SK-N-SH (cell line): ENCODE measurements at regions not wholly inside any gene's neighbourhood (a gene's known extent, or its start where the extent isn't known, plus 50 kb on each side); places are given as distances from the start of the nearest gene placed in this dataset.

ENCODE experiments used
- CTCF ChIA-PET: fragments of 300-600, 350-600 bp; formaldehyde crosslinking; extraction: SDS; loops from one replicate; lab custom pipeline; 2021; lab: Yijun Ruan, JAX
- POLR2A ChIA-PET: fragments of 350-600 bp; sonication (Branson Sonifier 250); formaldehyde crosslinking; extraction: SDS; loops from one replicate; lab custom pipeline; 2020; ENCODE audit warnings: antibody characterized with exemption, inconsistent platforms; lab: Yijun Ruan, JAX
- DNase-seq: peaks from one replicate; pipeline ENCODE4 v3.0.0; 2012
- H2AFZ ChIP-seq: fragments of 200-600 bp; sonication (generic); 2 replicates; pipeline ENCODE4 v1.8.1; 2016; ENCODE audit warnings: antibody characterized with exemption, mild to moderate bottlenecking, low read depth
- H3F3A ChIP-seq: fragments of 200-600 bp; sonication (generic); replicated peaks from 2 replicates; pipeline ENCODE3; 2016; ENCODE audit warnings: antibody characterized with exemption, mild to moderate bottlenecking; ENCODE audit not compliant: insufficient read depth
- H3K27ac ChIP-seq, 2 experiments: fragments of 200-500 bp in 1 of 2; fragments of 200-600 bp in 1 of 2; sonication (Bioruptor generic) in 1 of 2; sonication (generic), shearing (Covaris generic) in 1 of 2; 2 replicates each; pipeline versions ENCODE4 v1.5.1 to v1.6.1; 2014 to 2016; ENCODE audit warnings: low read depth in 2 of 2, inconsistent platforms in 1 of 2, low read length in 1 of 2, mild to moderate bottlenecking in 1 of 2, mixed read lengths in 1 of 2
- H3K27me3 ChIP-seq: fragments of 200-600 bp; sonication (generic), shearing (Covaris generic); 2 replicates; pipeline ENCODE4 v1.6.1; 2016; ENCODE audit warnings: mixed run types; ENCODE audit not compliant: insufficient read depth
- H3K36me3 ChIP-seq, 2 experiments: fragments of 200-500 bp in 1 of 2; fragments of 200-600 bp in 1 of 2; sonication (Bioruptor generic) in 1 of 2; sonication (generic) in 1 of 2; replicated peaks in 1 of 2; 2 replicates each; pipeline versions ENCODE3 to v1.5.1; 2014 to 2016; ENCODE audit warnings: low read length in 1 of 2, mild to moderate bottlenecking in 1 of 2; ENCODE audit not compliant: insufficient read depth in 2 of 2, control insufficient read depth in 1 of 2
- H3K4me1 ChIP-seq, 2 experiments: fragments of 200-500 bp in 1 of 2; fragments of 200-600 bp in 1 of 2; sonication (Bioruptor generic) in 1 of 2; sonication (generic), shearing (Covaris generic) in 1 of 2; 2 replicates each; pipeline versions ENCODE4 v1.5.1 to v1.6.1; 2014 to 2016; ENCODE audit warnings: low read depth in 1 of 2, low read length in 1 of 2, mixed run types in 1 of 2; ENCODE audit not compliant: insufficient read depth in 2 of 2, control insufficient read depth in 1 of 2
- H3K4me2 ChIP-seq: fragments of 200-600 bp; sonication (generic), shearing (Covaris generic); 2 replicates; pipeline ENCODE4 v1.6.1; 2017; ENCODE audit warnings: mixed run types
- H3K4me3 ChIP-seq, 2 experiments: fragments of 200-500 bp in 1 of 2; fragments of 200-600 bp in 1 of 2; sonication (Bioruptor generic) in 1 of 2; sonication (generic), shearing (Covaris generic) in 1 of 2; 2 replicates each; pipeline versions ENCODE4 v1.5.1 to v1.8.1; 2014 to 2016; ENCODE audit warnings: low read depth in 2 of 2, inconsistent platforms in 1 of 2, low read length in 1 of 2, mild to moderate bottlenecking in 1 of 2, mixed read lengths in 1 of 2, moderate library complexity in 1 of 2
- H3K79me2 ChIP-seq: fragments of 200-600 bp; sonication (generic); 2 replicates; pipeline ENCODE4 v1.8.1; 2017; ENCODE audit warnings: mild to moderate bottlenecking; ENCODE audit not compliant: insufficient read depth
- H3K9ac ChIP-seq: fragments of 200-600 bp; sonication (generic); 2 replicates; pipeline ENCODE4 v1.6.1; 2017; ENCODE audit warnings: mixed run types
- H3K9me2 ChIP-seq: fragments of 200-600 bp; sonication (generic); 2 replicates; pipeline ENCODE4 v1.6.1; 2017; ENCODE audit warnings: mixed run types
- H3K9me3 ChIP-seq: fragments of 200-600 bp; sonication (generic); 2 replicates; pipeline ENCODE4 v1.6.1; 2017; ENCODE audit warnings: mixed run types, mild to moderate bottlenecking, moderate library complexity
- H4K20me1 ChIP-seq: fragments of 200-600 bp; sonication (generic); 2 replicates; pipeline ENCODE4 v1.6.1; 2017; ENCODE audit warnings: mild to moderate bottlenecking, mixed run types; ENCODE audit not compliant: insufficient read depth
- EP300 ChIP-seq, 2 experiments: IDR thresholded peaks; 2 replicates each; pipeline versions ENCODE4 v1.4.0 to v1.6.1; 2012; ENCODE audit warnings: borderline replicate concordance in 1 of 2, low read depth in 1 of 2, low read length in 1 of 2
- FOSL2 ChIP-seq: IDR thresholded peaks from 2 replicates; pipeline ENCODE4 v1.4.0; 2012; ENCODE audit warnings: low read depth, mild to moderate bottlenecking, moderate library complexity, borderline replicate concordance
- FOXJ3 ChIP-seq: sonication (generic); formaldehyde crosslinking; IDR thresholded peaks from 2 replicates; pipeline ENCODE4 v1.5.1; 2020; ENCODE audit warnings: mild to moderate bottlenecking, missing genetic modification reagents
- RCOR1 ChIP-seq: fragments of 150-350 bp; IDR thresholded peaks from 2 replicates; pipeline ENCODE4 v1.6.1; 2017; ENCODE audit warnings: antibody characterized with exemption, low read length
- TAF1 ChIP-seq: IDR thresholded peaks from 2 replicates; pipeline ENCODE4 v1.6.1; 2012; ENCODE audit warnings: low read depth, mild to moderate bottlenecking, low read length, moderate library complexity, borderline replicate concordance
- WGBS: methylation state at CpG from one replicate; pipeline ENCODE4 v1.1.6; 2017; ENCODE audit warnings: low lambda C conversion rate; 5-methylcytosine and 5-hydroxymethylcytosine counted together
- TF ChIP-seq, protein P1 (sequence below): fragments of 150-350 bp; IDR thresholded peaks from 2 replicates; pipeline ENCODE4 v1.6.1; 2016; ENCODE audit warnings: mild to moderate bottlenecking, low read depth, low read length
- TF ChIP-seq, protein P2 (sequence below): IDR thresholded peaks from 2 replicates; pipeline ENCODE4 v1.4.0; 2012; ENCODE audit warnings: low read depth, borderline replicate concordance
- TF ChIP-seq, protein P3 (sequence below): IDR thresholded peaks from 2 replicates; pipeline ENCODE4 v1.6.1; 2012; ENCODE audit warnings: mild to moderate bottlenecking, low read depth, low read length, moderate library complexity

DNA sequence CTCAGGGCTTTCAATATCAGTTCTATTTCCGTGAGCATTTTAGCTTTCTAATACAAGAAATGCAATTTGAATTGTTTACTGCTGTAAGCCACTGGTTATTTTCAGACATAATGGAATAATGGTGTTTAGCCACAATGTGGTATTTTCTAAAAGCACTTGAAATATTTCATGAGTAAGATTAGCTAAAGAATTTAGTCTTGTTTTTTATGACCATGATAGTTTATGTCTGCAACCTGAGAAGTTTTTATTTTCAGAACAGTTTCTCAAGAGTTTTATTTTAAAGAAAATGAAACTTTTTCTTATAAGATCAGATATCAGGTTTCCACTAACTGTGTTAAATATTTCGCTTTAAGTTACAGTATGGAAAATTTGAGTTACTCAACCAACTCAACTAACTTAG is 60.2 kb downstream of the SLIT2 start:
- H3K9me2 ChIP-seq, result no peaks in the 10 kb centered on the region
- ChIA-PET POLR2A (no interaction called here), CTCF (interaction anchor here (1.2 kb wide), 2 partner anchors 109 to 373 kb away, joined by 4 to 6 read pairs; no protein-coding TSS in a partner anchor)
- H3K27ac ChIP-seq, result peak overlapping the region; percentile 1 to 34; a peak in 1 of 4 replicates
- H2AFZ ChIP-seq, result no peak overlapping the region
- H3K27me3 ChIP-seq, result no peaks in the 10 kb centered on the region
- 0 out of 2 replicates have a peak, but pooled peaks cover 6% of the 10 kb centered on the region for H4K20me1 ChIP-seq
- TF ChIP-seq FOSL2, result no peak
- H3K9ac ChIP-seq, result no peak overlapping the region
- no peaks in the 10 kb centered on the region for H3F3A ChIP-seq
- no peak for DNase-seq
- WGBS, result 67% methylated on average over 2 of the region's 2 CpGs
- H3K4me3 ChIP-seq, result no peak overlapping the region
- H3K4me2 ChIP-seq, result no peak overlapping the region
- peaks cover 0 to 3% of the 10 kb centered on the region in 2 experiments for H3K36me3 ChIP-seq
- no peaks in the 10 kb centered on the region for H3K9me3 ChIP-seq
- peaks cover 0 to 2% of the 10 kb centered on the region in 2 experiments; a peak in 2 of 4 replicates for H3K4me1 ChIP-seq
- peaks cover 64% of the 10 kb centered on the region for H3K79me2 ChIP-seq

DNA sequence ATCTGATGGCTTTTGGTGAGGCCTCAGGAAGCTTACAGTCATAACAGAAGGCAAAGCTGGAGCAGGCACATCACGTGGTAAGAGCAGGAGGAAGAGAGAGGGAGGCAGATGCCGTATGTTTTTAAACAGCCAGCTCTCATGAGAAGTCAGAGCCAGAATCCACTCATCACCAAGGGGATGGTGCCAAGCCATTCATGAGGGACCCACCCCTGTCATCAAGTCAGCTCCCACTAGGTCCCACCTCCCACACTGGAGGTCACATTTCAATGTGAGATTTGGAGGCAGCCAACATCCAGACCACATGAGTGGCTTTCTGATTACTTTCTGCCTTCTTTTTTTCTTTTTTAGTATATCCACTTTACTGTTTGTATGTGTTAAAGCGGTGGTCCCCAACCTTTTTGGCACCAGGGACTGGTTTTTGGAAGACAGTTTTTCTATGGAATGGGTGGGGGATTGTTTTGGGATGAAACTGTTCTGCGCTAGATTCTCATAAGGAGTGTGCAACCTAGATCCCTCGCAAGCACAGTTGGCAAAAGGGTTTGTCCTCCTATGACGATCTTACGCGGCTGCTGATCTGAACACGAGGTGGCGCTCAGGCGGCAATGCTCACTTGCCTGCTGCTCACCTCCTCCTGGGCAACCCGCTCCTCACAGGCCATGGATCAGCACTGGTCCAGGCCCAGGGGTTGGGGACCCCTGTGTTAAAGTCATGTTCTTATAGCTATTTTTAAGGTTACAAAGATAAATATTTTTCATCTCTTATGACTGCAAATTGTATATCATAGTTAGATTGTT is 61.7 kb downstream of the SLIT2 start:
- H3K4me1 ChIP-seq, result peaks cover 0 to 18% of the 10 kb centered on the region in 2 experiments; a peak in 2 of 4 replicates
- CTCF ChIA-PET, result interaction anchor here (1.1 kb wide), 1 partner anchor 7 kb away, joined by 4 read pairs; no protein-coding TSS in a partner anchor
- H3K9me2 ChIP-seq, result no peaks in the 10 kb centered on the region
- 87% methylated on average over 12 of the region's 12 CpGs for WGBS
- H3K4me3 ChIP-seq, result peak overlapping the region in 1 of 2 experiments; percentile 4; a peak in 1 of 4 replicates
- H3K36me3 ChIP-seq, result peaks cover 0 to 3% of the 10 kb centered on the region in 2 experiments
- H2AFZ ChIP-seq, result no peak overlapping the region
- H3F3A ChIP-seq, result no peaks in the 10 kb centered on the region
- TF ChIP-seq, protein P1, sequence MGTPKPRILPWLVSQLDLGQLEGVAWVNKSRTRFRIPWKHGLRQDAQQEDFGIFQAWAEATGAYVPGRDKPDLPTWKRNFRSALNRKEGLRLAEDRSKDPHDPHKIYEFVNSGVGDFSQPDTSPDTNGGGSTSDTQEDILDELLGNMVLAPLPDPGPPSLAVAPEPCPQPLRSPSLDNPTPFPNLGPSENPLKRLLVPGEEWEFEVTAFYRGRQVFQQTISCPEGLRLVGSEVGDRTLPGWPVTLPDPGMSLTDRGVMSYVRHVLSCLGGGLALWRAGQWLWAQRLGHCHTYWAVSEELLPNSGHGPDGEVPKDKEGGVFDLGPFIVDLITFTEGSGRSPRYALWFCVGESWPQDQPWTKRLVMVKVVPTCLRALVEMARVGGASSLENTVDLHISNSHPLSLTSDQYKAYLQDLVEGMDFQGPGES, result no peak
- TF ChIP-seq, all 33 proteins: peak for 0
- DNase-seq, result no peak
- no peaks in the 10 kb centered on the region for H3K27me3 ChIP-seq
- no peak overlapping the region for H3K9ac ChIP-seq
- H3K9me3 ChIP-seq, result no peaks in the 10 kb centered on the region
- H3K4me2 ChIP-seq, result no peak overlapping the region
- no peak overlapping the region for H3K27ac ChIP-seq
- peaks cover 73% of the 10 kb centered on the region for H3K79me2 ChIP-seq
- peaks cover 15% of the 10 kb centered on the region; the same call in 1 of the 2 replicates for H4K20me1 ChIP-seq
- POLR2A ChIA-PET, result no interaction called here

DNA sequence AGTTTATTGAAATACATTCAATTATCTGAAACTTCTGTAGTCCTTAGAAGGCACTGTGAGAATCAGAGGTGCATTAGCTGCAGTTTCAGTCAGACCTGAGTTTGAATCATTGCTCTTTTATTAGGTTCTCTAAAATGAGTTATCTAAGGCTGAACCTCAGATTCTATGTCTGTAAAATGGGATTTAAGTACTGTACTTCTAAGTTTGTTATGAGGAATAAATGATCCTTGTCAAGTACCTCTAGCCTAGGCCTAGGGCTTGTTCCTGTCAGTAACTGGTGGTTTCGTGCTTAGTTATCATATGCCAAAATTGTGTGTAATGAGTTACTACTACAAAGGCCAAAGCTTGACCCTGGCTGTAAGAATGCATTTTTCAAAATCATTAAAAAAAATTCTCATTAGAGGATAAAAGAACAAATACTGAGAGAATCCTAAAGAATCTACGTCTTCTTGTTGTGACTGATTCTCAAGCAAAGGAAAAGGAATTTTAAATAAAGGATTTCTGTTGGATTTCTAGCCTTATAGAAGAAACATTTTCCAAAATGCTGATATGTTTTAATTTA is 65.8 kb downstream of the SLIT2 start:
- H3K9me2 ChIP-seq, result no peaks in the 10 kb centered on the region
- CTCF ChIA-PET, result interaction anchor here (1.0 to 2.5 kb wide), 3 partner anchors 11 to 52 kb away, joined by 3 to 13 read pairs (median 3); no protein-coding TSS in a partner anchor
- no peak overlapping the region for H3K9ac ChIP-seq
- H3K4me1 ChIP-seq, result peaks cover 0 to 35% of the 10 kb centered on the region in 2 experiments; a peak in 2 of 4 replicates
- H3K4me3 ChIP-seq, result no peak overlapping the region
- H3K27ac ChIP-seq, result peak overlapping the region in 1 of 2 experiments; percentile 13; a peak in 1 of 4 replicates
- peaks cover 94% of the 10 kb centered on the region for H3K79me2 ChIP-seq
- H3K36me3 ChIP-seq, result peaks cover 0 to 3% of the 10 kb centered on the region in 2 experiments
- H4K20me1 ChIP-seq, result peaks cover 26% of the 10 kb centered on the region; the same call in 1 of the 2 replicates
- no peaks in the 10 kb centered on the region for H3K9me3 ChIP-seq
- POLR2A ChIA-PET, result no interaction called here
- H3K4me2 ChIP-seq, result no peak overlapping the region
- no peak for DNase-seq
- H2AFZ ChIP-seq, result no peak overlapping the region
- 86% methylated on average over 2 of the region's 2 CpGs for WGBS
- no peaks in the 10 kb centered on the region for H3F3A ChIP-seq
- TF ChIP-seq FOXJ3 (CRISPR knock-in tag), result no peak
- TF ChIP-seq, protein P2, sequence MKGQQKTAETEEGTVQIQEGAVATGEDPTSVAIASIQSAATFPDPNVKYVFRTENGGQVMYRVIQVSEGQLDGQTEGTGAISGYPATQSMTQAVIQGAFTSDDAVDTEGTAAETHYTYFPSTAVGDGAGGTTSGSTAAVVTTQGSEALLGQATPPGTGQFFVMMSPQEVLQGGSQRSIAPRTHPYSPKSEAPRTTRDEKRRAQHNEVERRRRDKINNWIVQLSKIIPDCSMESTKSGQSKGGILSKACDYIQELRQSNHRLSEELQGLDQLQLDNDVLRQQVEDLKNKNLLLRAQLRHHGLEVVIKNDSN, result no peak
- no peak for TF ChIP-seq RCOR1
- TF ChIP-seq TAF1, result no peak
- TF ChIP-seq, protein P1, result no peak
- no peak for TF ChIP-seq EP300 (IDR thresholded peaks at IDR 0.05; ENCODE audit: borderline replicate concordance in 1 of 2, low read depth in 1 of 2, low read length in 1 of 2)
- TF ChIP-seq, protein P3, sequence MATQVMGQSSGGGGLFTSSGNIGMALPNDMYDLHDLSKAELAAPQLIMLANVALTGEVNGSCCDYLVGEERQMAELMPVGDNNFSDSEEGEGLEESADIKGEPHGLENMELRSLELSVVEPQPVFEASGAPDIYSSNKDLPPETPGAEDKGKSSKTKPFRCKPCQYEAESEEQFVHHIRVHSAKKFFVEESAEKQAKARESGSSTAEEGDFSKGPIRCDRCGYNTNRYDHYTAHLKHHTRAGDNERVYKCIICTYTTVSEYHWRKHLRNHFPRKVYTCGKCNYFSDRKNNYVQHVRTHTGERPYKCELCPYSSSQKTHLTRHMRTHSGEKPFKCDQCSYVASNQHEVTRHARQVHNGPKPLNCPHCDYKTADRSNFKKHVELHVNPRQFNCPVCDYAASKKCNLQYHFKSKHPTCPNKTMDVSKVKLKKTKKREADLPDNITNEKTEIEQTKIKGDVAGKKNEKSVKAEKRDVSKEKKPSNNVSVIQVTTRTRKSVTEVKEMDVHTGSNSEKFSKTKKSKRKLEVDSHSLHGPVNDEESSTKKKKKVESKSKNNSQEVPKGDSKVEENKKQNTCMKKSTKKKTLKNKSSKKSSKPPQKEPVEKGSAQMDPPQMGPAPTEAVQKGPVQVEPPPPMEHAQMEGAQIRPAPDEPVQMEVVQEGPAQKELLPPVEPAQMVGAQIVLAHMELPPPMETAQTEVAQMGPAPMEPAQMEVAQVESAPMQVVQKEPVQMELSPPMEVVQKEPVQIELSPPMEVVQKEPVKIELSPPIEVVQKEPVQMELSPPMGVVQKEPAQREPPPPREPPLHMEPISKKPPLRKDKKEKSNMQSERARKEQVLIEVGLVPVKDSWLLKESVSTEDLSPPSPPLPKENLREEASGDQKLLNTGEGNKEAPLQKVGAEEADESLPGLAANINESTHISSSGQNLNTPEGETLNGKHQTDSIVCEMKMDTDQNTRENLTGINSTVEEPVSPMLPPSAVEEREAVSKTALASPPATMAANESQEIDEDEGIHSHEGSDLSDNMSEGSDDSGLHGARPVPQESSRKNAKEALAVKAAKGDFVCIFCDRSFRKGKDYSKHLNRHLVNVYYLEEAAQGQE, result no peak
- H3K27me3 ChIP-seq, result no peaks in the 10 kb centered on the region
